ENCODE measurements at regions not wholly inside any gene's neighbourhood (a gene's known extent, or its start where the extent isn't known, plus 50 kb on each side); places are given as distances from the start of the nearest gene placed in this dataset.

- peak overlapping the region; percentile 75 for H4K91ac ChIP-seq (ENCODE audit: low read length)
- H2AFZ ChIP-seq (ENCODE audit: low read depth, low read length), result no peak overlapping the region
- no peak overlapping the region for H3K4me2 ChIP-seq (ENCODE audit: low read length, poor library complexity, severe bottlenecking)
- H2BK5ac ChIP-seq (ENCODE audit: low read depth, low read length, poor library complexity, severe bottlenecking), result no peak overlapping the region
- no peak overlapping the region for H3K18ac ChIP-seq (ENCODE audit: low read depth in 1 of 2, low read length in 2 of 2)
- H3K4me3 ChIP-seq (ENCODE audit: insufficient read depth in 1 of 2, low read depth in 1 of 2, low read length in 2 of 2), result no peak overlapping the region
- no peak overlapping the region for H2BK12ac ChIP-seq (ENCODE audit: low read length in 2 of 2)
- H2AK5ac ChIP-seq (ENCODE audit: low read length, severe bottlenecking), result no peak overlapping the region
- no peaks in the 10 kb centered on the region for H3K27me3 ChIP-seq (ENCODE audit: control insufficient read depth in 1 of 2, insufficient read depth in 1 of 2, low read length in 2 of 2)
- no peak overlapping the region for H3K4ac ChIP-seq (ENCODE audit: low read depth in 1 of 2, low read length in 2 of 2)
- H3K14ac ChIP-seq (ENCODE audit: low read length in 2 of 2), result no peak overlapping the region
- H3K36me3 ChIP-seq (ENCODE audit: control insufficient read depth in 1 of 2, insufficient read depth in 2 of 2, low read depth in 1 of 2, low read length in 2 of 2), result no peaks in the 10 kb centered on the region
- WGBS, result 100% methylated on average over 1 of the region's 1 CpG
- H3K23ac ChIP-seq (ENCODE audit: low read length in 2 of 2), result no peak overlapping the region
- H2BK120ac ChIP-seq (ENCODE audit: low read depth, low read length), result no peak overlapping the region
- no peak for DNase-seq
- peaks cover 2% of the 10 kb centered on the region for H3K9me3 ChIP-seq (ENCODE audit: control insufficient read depth, low read length)
- H2BK15ac ChIP-seq (ENCODE audit: low read depth, poor library complexity, severe bottlenecking), result no peak overlapping the region
- no peaks in the 10 kb centered on the region for H3K79me1 ChIP-seq (replicated peaks; ENCODE audit: low read length, poor library complexity, severe bottlenecking)
- no peak overlapping the region for H4K8ac ChIP-seq (ENCODE audit: low read length)
- no peak overlapping the region for H3K27ac ChIP-seq (ENCODE audit: low read length, poor library complexity, severe bottlenecking)
- peaks cover 1% of the 10 kb centered on the region for H3K4me1 ChIP-seq (ENCODE audit: control insufficient read depth, insufficient read depth, low read depth, low read length)
- H3K9ac ChIP-seq (ENCODE audit: low read length), result no peak overlapping the region
Measured at GRCh38 chr3:87977765-87978164, 81.0 kb downstream of the CGGBP1 start.

- DNase-seq, result no peak
- no peak overlapping the region for H2BK5ac ChIP-seq (ENCODE audit: low read depth, low read length, poor library complexity, severe bottlenecking)
- no peak overlapping the region for H3K4me3 ChIP-seq (ENCODE audit: insufficient read depth in 1 of 2, low read depth in 1 of 2, low read length in 2 of 2)
- no peaks in the 10 kb centered on the region for H3K79me1 ChIP-seq (replicated peaks; ENCODE audit: low read length, poor library complexity, severe bottlenecking)
- no peak overlapping the region for H3K4me2 ChIP-seq (ENCODE audit: low read length, poor library complexity, severe bottlenecking)
- no peak overlapping the region for H3K9ac ChIP-seq (ENCODE audit: low read length)
- H3K18ac ChIP-seq (ENCODE audit: low read depth in 1 of 2, low read length in 2 of 2), result no peak overlapping the region
- no CpG with 5 or more reads among the region's 1 CpG for WGBS
- H2AFZ ChIP-seq (ENCODE audit: low read depth, low read length), result no peak overlapping the region
- no peak overlapping the region for H2AK5ac ChIP-seq (ENCODE audit: low read length, severe bottlenecking)
- no peak overlapping the region for H3K23ac ChIP-seq (ENCODE audit: low read length in 2 of 2)
- H3K4ac ChIP-seq (ENCODE audit: low read depth in 1 of 2, low read length in 2 of 2), result no peak overlapping the region
- H2BK15ac ChIP-seq (ENCODE audit: low read depth, poor library complexity, severe bottlenecking), result no peak overlapping the region
- no peak overlapping the region for H2BK120ac ChIP-seq (ENCODE audit: low read depth, low read length)
- H4K8ac ChIP-seq (ENCODE audit: low read length), result no peak overlapping the region
- H3K27me3 ChIP-seq (ENCODE audit: control insufficient read depth in 1 of 2, insufficient read depth in 1 of 2, low read length in 2 of 2), result no peaks in the 10 kb centered on the region
- no peak overlapping the region for H3K27ac ChIP-seq (ENCODE audit: low read length, poor library complexity, severe bottlenecking)
- H2BK12ac ChIP-seq (ENCODE audit: low read length in 2 of 2), result no peak overlapping the region
- H3K4me1 ChIP-seq (ENCODE audit: control insufficient read depth, insufficient read depth, low read depth, low read length), result peaks cover 1% of the 10 kb centered on the region
- peaks cover 2% of the 10 kb centered on the region for H3K9me3 ChIP-seq (ENCODE audit: control insufficient read depth, low read length)
- no peak overlapping the region for H3K14ac ChIP-seq (ENCODE audit: low read length in 2 of 2)
- H4K91ac ChIP-seq (ENCODE audit: low read length), result no peak overlapping the region
- H3K36me3 ChIP-seq (ENCODE audit: control insufficient read depth in 1 of 2, insufficient read depth in 2 of 2, low read depth in 1 of 2, low read length in 2 of 2), result no peaks in the 10 kb centered on the region
Measured at GRCh38 chr3:87975716-87976115, 83.1 kb downstream of the CGGBP1 start.

DNA sequence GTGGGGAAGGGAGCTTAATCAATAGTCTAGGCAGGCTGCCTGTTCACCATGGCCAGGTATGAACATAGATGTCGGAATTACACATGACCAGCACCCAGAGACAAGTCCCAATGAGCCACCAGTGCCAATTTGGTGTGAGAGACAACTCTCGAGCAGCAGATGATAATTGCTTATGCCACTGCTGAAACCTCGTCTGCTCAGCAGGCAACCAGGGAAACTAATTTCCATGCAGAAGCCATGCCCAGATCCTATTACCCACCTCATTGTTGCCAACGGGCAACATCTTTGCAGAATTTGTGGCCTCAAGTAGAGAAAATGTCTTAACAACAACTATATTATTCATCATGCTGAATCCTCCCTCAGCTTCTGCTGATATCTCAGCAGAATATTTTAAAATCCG, 84.9 kb downstream of the CGGBP1 start:
- H3K18ac ChIP-seq (ENCODE audit: low read depth in 1 of 2, low read length in 2 of 2), result no peak overlapping the region
- no peak overlapping the region for H3K4me3 ChIP-seq (ENCODE audit: insufficient read depth in 1 of 2, low read depth in 1 of 2, low read length in 2 of 2)
- no peak overlapping the region for H3K23ac ChIP-seq (ENCODE audit: low read length in 2 of 2)
- H2AK5ac ChIP-seq (ENCODE audit: low read length, severe bottlenecking), result no peak overlapping the region
- no peaks in the 10 kb centered on the region for H3K36me3 ChIP-seq (ENCODE audit: control insufficient read depth in 1 of 2, insufficient read depth in 2 of 2, low read depth in 1 of 2, low read length in 2 of 2)
- no peak overlapping the region for H2BK5ac ChIP-seq (ENCODE audit: low read depth, low read length, poor library complexity, severe bottlenecking)
- H2BK12ac ChIP-seq (ENCODE audit: low read length in 2 of 2), result no peak overlapping the region
- no peak overlapping the region for H4K8ac ChIP-seq (ENCODE audit: low read length)
- no peak overlapping the region for H3K4ac ChIP-seq (ENCODE audit: low read depth in 1 of 2, low read length in 2 of 2)
- no peak overlapping the region for H3K4me2 ChIP-seq (ENCODE audit: low read length, poor library complexity, severe bottlenecking)
- no peak overlapping the region for H3K14ac ChIP-seq (ENCODE audit: low read length in 2 of 2)
- H3K79me1 ChIP-seq (replicated peaks; ENCODE audit: low read length, poor library complexity, severe bottlenecking), result no peaks in the 10 kb centered on the region
- H3K27me3 ChIP-seq (ENCODE audit: control insufficient read depth in 1 of 2, insufficient read depth in 1 of 2, low read length in 2 of 2), result no peaks in the 10 kb centered on the region
- H3K9me3 ChIP-seq (ENCODE audit: control insufficient read depth, low read length), result no peaks in the 10 kb centered on the region
- H3K27ac ChIP-seq (ENCODE audit: low read length, poor library complexity, severe bottlenecking), result no peak overlapping the region
- H2BK15ac ChIP-seq (ENCODE audit: low read depth, poor library complexity, severe bottlenecking), result no peak overlapping the region
- peaks cover 1% of the 10 kb centered on the region for H3K4me1 ChIP-seq (ENCODE audit: control insufficient read depth, insufficient read depth, low read depth, low read length)
- H3K9ac ChIP-seq (ENCODE audit: low read length), result no peak overlapping the region
- H4K91ac ChIP-seq (ENCODE audit: low read length), result no peak overlapping the region
- 82% methylated on average over 4 of the region's 5 CpGs for WGBS
- H2BK120ac ChIP-seq (ENCODE audit: low read depth, low read length), result no peak overlapping the region
- no peak overlapping the region for H2AFZ ChIP-seq (ENCODE audit: low read depth, low read length)
- no peak for DNase-seq

DNA sequence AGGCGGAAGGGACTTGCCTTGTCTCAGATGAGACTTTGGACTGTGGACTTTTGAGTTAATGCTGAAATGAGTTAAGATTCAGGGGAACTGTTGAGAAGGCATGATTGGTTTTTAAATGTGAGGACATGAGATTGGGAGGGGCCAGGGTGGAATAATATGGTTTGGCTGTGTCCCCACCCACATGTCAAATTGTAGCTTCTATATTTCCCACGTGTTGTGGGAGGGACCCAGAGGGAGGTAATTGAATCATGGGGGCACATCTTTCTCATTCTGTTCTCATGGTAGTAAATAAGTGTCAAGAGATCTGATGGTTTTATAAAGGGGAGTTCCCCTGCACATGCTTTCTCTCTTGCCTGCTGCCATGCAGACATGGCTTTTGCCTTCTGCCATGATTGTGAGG, 89.2 kb downstream of the CGGBP1 start:
- H3K4me1 ChIP-seq (ENCODE audit: control insufficient read depth, insufficient read depth, low read depth, low read length), result no peaks in the 10 kb centered on the region
- no peak overlapping the region for H2AFZ ChIP-seq (ENCODE audit: low read depth, low read length)
- no peak overlapping the region for H3K9ac ChIP-seq (ENCODE audit: low read length)
- 95% methylated on average over 1 of the region's 2 CpGs for WGBS
- H3K79me1 ChIP-seq (replicated peaks; ENCODE audit: low read length, poor library complexity, severe bottlenecking), result no peaks in the 10 kb centered on the region
- DNase-seq, result no peak
- no peak overlapping the region for H3K14ac ChIP-seq (ENCODE audit: low read length in 2 of 2)
- no peaks in the 10 kb centered on the region for H3K9me3 ChIP-seq (ENCODE audit: control insufficient read depth, low read length)
- H3K4me3 ChIP-seq (ENCODE audit: insufficient read depth in 1 of 2, low read depth in 1 of 2, low read length in 2 of 2), result no peak overlapping the region
- no peak overlapping the region for H3K18ac ChIP-seq (ENCODE audit: low read depth in 1 of 2, low read length in 2 of 2)
- no peak overlapping the region for H3K23ac ChIP-seq (ENCODE audit: low read length in 2 of 2)
- no peak overlapping the region for H2BK5ac ChIP-seq (ENCODE audit: low read depth, low read length, poor library complexity, severe bottlenecking)
- H2BK15ac ChIP-seq (ENCODE audit: low read depth, poor library complexity, severe bottlenecking), result no peak overlapping the region
- no peak overlapping the region for H4K91ac ChIP-seq (ENCODE audit: low read length)
- no peak overlapping the region for H2BK120ac ChIP-seq (ENCODE audit: low read depth, low read length)
- H3K27ac ChIP-seq (ENCODE audit: low read length, poor library complexity, severe bottlenecking), result no peak overlapping the region
- H2AK5ac ChIP-seq (ENCODE audit: low read length, severe bottlenecking), result no peak overlapping the region
- H3K36me3 ChIP-seq (ENCODE audit: control insufficient read depth in 1 of 2, insufficient read depth in 2 of 2, low read depth in 1 of 2, low read length in 2 of 2), result no peaks in the 10 kb centered on the region
- no peak overlapping the region for H3K4ac ChIP-seq (ENCODE audit: low read depth in 1 of 2, low read length in 2 of 2)
- H3K27me3 ChIP-seq (ENCODE audit: control insufficient read depth in 1 of 2, insufficient read depth in 1 of 2, low read length in 2 of 2), result no peaks in the 10 kb centered on the region
- H3K4me2 ChIP-seq (ENCODE audit: low read length, poor library complexity, severe bottlenecking), result no peak overlapping the region
- H4K8ac ChIP-seq (ENCODE audit: low read length), result no peak overlapping the region
- H2BK12ac ChIP-seq (ENCODE audit: low read length in 2 of 2), result no peak overlapping the region
